ENCODE measurements at regions not wholly inside any gene's neighbourhood (a gene's known extent, or its start where the extent isn't known, plus 50 kb on each side); places are given as distances from the start of the nearest gene placed in this dataset.

DNA sequence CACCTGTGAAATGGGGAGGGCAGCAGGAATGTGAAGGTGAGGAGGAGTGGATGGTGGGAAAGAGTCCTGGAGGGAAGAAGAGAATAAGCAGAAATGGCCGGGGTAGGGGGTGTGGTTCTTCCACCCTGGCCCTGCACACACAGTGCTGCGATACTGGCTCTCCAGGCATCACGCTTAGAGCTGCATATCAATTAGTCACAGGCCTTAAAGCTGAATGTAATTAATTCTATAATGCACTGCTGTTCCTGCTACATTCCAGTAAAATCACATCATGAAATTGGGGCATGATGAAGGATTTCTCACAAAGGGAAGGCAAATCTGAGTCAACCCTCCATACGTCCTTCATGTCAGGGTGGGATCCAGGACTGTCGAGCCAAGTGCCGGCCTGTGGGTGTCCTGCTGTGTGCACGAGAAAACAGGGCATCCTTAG is 566.1 kb downstream of the BCL11B start:
- no peaks in the 10 kb centered on the region for H3K9me3 Mint-ChIP-seq (ENCODE audit: unreplicated experiment)
- TF ChIP-seq, protein P1, sequence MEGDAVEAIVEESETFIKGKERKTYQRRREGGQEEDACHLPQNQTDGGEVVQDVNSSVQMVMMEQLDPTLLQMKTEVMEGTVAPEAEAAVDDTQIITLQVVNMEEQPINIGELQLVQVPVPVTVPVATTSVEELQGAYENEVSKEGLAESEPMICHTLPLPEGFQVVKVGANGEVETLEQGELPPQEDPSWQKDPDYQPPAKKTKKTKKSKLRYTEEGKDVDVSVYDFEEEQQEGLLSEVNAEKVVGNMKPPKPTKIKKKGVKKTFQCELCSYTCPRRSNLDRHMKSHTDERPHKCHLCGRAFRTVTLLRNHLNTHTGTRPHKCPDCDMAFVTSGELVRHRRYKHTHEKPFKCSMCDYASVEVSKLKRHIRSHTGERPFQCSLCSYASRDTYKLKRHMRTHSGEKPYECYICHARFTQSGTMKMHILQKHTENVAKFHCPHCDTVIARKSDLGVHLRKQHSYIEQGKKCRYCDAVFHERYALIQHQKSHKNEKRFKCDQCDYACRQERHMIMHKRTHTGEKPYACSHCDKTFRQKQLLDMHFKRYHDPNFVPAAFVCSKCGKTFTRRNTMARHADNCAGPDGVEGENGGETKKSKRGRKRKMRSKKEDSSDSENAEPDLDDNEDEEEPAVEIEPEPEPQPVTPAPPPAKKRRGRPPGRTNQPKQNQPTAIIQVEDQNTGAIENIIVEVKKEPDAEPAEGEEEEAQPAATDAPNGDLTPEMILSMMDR (IDR thresholded peaks at IDR 0.05; ENCODE audit: unreplicated experiment) = no peak
- H3K4me1 Mint-ChIP-seq (ENCODE audit: unreplicated experiment) = peaks cover 7% of the 10 kb centered on the region
- no peak overlapping the region for H3K27ac Mint-ChIP-seq (ENCODE audit: unreplicated experiment)
- no peaks in the 10 kb centered on the region for H3K36me3 Mint-ChIP-seq (ENCODE audit: low read depth, unreplicated experiment)
- peaks cover 3% of the 10 kb centered on the region for H3K27me3 Mint-ChIP-seq (ENCODE audit: unreplicated experiment)
- DNase-seq (ENCODE audit: low spot score) = no peak
- H3K4me3 Mint-ChIP-seq (ENCODE audit: unreplicated experiment) = no peak overlapping the region

DNA sequence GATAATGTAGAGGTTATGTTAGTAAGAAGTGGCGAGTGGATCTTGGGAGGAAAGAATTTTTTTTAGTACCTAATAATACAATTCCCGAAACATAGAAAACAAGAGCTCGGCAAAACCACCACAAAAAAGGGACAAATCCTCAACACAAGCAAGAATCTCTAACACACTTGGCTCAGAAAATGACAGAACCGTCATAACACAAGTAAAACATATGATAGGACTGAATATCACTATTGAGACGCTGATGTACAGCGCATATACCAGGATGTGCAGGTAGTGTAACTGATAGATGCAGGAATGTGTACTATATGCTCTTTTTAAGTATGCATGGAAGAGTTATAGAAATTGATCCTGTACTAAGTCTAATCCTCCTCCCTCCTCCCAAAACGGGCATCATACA is 564.5 kb downstream of the BCL11B start:
- H3K4me1 Mint-ChIP-seq (ENCODE audit: unreplicated experiment) = peaks cover 10% of the 10 kb centered on the region
- peaks cover 6% of the 10 kb centered on the region for H3K27me3 Mint-ChIP-seq (ENCODE audit: unreplicated experiment)
- H3K36me3 Mint-ChIP-seq (ENCODE audit: low read depth, unreplicated experiment) = no peaks in the 10 kb centered on the region
- TF ChIP-seq, protein P1 (IDR thresholded peaks at IDR 0.05; ENCODE audit: unreplicated experiment) = no peak
- no peaks in the 10 kb centered on the region for H3K9me3 Mint-ChIP-seq (ENCODE audit: unreplicated experiment)
- no peak for DNase-seq (ENCODE audit: low spot score)
- H3K4me3 Mint-ChIP-seq (ENCODE audit: unreplicated experiment) = no peak overlapping the region
- H3K27ac Mint-ChIP-seq (ENCODE audit: unreplicated experiment) = no peak overlapping the region

DNA sequence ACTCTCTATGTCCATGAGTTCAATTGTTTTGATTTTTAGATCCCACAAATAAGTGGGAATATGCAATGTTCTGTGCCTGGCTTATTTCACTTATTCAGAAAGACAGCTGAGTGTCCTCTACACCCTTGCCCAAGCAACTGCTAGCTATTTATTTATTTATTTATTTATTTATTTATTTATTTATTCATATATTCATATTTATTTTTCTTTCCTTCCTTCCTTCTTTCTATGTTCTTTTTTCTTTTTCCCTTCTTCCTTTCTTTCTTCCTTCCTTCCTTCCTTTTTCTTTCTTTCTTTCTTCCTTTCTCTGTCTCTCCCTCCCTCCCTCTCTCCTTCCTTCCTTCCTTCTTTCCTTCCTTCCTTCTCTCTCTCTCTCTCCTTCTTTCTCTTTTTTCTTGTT is 563.4 kb downstream of the BCL11B start:
- Mint-ChIP-seq H3K36me3 (ENCODE audit: low read depth, unreplicated experiment) (no peaks in the 10 kb centered on the region), H3K27ac (ENCODE audit: unreplicated experiment) (no peak overlapping the region), H3K9me3 (ENCODE audit: unreplicated experiment) (no peaks in the 10 kb centered on the region), H3K4me1 (ENCODE audit: unreplicated experiment) (peaks cover 10% of the 10 kb centered on the region), H3K4me3 (ENCODE audit: unreplicated experiment) (no peak overlapping the region), H3K27me3 (ENCODE audit: unreplicated experiment) (peaks cover 6% of the 10 kb centered on the region)
- TF ChIP-seq, protein P1 (IDR thresholded peaks at IDR 0.05; ENCODE audit: unreplicated experiment) = no peak
- DNase-seq (ENCODE audit: low spot score) = no peak

DNA sequence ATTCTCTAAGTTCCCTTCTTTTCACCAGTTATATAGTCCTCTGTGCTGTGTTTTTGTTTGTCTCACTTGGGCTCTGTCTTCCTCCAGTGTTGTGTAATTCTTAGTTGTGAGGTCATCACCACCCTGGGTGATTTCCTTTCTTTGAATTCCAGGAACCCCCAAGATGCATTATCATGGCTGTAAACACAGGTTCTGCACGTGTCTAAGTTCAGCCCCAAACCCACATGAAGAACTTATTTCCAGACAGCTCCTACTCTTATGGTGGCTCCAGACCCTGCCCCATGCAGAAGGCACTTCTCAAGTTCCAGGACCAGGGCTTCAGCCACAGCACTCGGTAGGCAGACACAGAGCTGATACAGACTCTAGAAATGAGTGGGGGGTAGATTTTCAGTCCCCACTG is 560.5 kb downstream of the BCL11B start:
- Mint-ChIP-seq H3K9me3 (ENCODE audit: unreplicated experiment) (no peaks in the 10 kb centered on the region), H3K36me3 (ENCODE audit: low read depth, unreplicated experiment) (no peaks in the 10 kb centered on the region), H3K4me3 (ENCODE audit: unreplicated experiment) (no peak overlapping the region), H3K4me1 (ENCODE audit: unreplicated experiment) (peaks cover 4% of the 10 kb centered on the region), H3K27ac (ENCODE audit: unreplicated experiment) (peak overlapping the region; percentile 28), H3K27me3 (ENCODE audit: unreplicated experiment) (peaks cover 6% of the 10 kb centered on the region)
- TF ChIP-seq, protein P1 (IDR thresholded peaks at IDR 0.05; ENCODE audit: unreplicated experiment) = no peak
- no peak for DNase-seq (ENCODE audit: low spot score)

DNA sequence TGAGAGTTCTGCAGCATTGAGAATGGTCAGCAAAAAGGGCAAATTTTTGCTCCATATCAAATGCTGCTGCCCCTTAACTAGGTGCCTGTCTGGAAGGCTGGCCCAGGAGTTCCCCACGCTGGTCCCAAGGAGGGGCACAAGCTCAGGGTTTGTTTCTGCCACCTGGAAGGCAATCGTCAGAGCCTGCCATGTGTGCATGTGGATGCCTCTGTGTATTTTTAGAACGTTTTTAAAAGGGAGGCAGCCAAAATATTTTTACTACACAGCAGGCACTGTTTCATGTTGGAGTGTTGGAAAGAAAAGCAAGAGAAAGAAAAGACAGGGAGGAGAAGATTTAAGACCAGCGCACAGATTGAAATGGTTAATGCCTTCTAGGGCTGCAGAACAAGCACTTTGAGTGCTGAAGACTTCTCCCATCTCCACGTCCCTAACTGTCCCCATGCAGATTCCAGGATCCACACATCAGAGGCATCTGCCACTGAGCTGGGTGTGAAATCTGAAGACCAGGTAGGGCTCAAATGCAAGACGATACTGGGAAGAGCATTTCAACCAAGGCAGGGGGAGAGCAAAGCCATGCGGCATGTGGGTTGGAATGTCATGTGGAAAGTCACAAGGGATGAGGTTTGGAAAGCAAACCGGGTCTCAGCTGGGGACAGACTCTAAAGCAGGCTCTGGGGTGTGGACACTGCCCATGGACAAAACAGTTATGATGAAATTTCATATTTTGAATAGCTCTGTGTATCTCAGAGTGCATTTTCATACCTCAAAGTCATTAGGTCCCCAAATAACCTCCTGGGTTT is 557.2 kb downstream of the BCL11B start:
- TF ChIP-seq, protein P1 (IDR thresholded peaks at IDR 0.05; ENCODE audit: unreplicated experiment) = no peak
- DNase-seq (ENCODE audit: low spot score) = no peak
- H3K27ac Mint-ChIP-seq (ENCODE audit: unreplicated experiment) = no peak overlapping the region
- no peaks in the 10 kb centered on the region for H3K9me3 Mint-ChIP-seq (ENCODE audit: unreplicated experiment)
- peaks cover 8% of the 10 kb centered on the region for H3K27me3 Mint-ChIP-seq (ENCODE audit: unreplicated experiment)
- peaks cover 4% of the 10 kb centered on the region for H3K4me1 Mint-ChIP-seq (ENCODE audit: unreplicated experiment)
- no peaks in the 10 kb centered on the region for H3K36me3 Mint-ChIP-seq (ENCODE audit: low read depth, unreplicated experiment)
- no peak overlapping the region for H3K4me3 Mint-ChIP-seq (ENCODE audit: unreplicated experiment)
